ENCODE measurements at regions not wholly inside any gene's neighbourhood (a gene's known extent, or its start where the extent isn't known, plus 50 kb on each side); places are given as distances from the start of the nearest gene placed in this dataset.

DNA sequence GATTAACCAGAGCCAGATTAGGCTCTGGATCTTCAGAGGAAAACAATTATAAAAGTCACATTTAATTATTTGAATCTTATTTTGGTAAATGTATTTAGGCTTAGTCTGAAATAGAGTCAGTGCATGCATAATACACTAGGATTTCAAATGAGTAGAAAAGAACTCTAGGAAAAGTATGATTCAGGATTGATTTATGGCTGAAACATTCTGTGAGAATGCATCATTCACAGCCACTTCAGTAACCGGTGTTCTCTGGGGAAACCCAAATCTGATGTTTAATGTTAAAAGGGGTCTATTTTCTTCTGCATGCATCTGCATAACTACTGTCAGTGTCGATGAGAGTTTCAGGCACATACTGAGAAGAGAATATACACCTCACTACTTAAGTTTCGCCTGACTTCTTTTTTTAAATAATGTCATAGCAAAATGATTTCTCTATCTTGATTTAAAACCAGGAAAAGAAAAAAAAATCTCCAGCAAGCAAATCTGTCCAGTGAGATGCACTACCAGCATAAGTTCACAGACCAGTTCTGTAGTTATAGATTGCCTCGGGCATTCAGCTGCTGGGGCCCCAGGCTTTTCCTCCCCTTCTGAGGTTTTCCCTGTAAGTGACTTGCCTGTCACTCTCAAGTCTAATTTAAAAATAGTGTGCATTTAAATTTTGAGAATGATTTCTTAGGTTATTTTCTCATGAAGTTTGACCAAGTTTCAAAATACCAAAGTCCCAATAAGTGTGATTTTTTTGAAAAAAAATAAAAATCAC, 501.5 kb downstream of the NR4A2 start:
- FAIRE-seq (no peak), DNase-seq (ENCODE audit: insufficient read length, low spot score) (no peak)

GRCh38 chr2:155830351-155830750, 502.2 kb downstream of the NR4A2 start:
- FAIRE-seq (no peak), DNase-seq (ENCODE audit: insufficient read length, low spot score) (no peak)

- no peak for FAIRE-seq
These were observed 506.6 kb downstream of the NR4A2 start for GRCh38 chr2:155825876-155826275.

GRCh38 chr2:155815851-155816250, 516.7 kb downstream of the NR4A2 start:
- no peak for DNase-seq (ENCODE audit: insufficient read length, low spot score)
- FAIRE-seq = no peak

More at GRCh38 chr2:155825876-155826275, 506.6 kb downstream of the NR4A2 start:
- DNase-seq (ENCODE audit: insufficient read length, low spot score) = no peak

- FAIRE-seq (no peak), DNase-seq (ENCODE audit: insufficient read length, low spot score) (no peak)
These were observed 517.2 kb downstream of the NR4A2 start for GRCh38 chr2:155815275-155815674.

- DNase-seq (ENCODE audit: insufficient read length, low spot score) (no peak), FAIRE-seq (no peak)
These were observed 522.1 kb downstream of the NR4A2 start for GRCh38 chr2:155810411-155810810.

- no peak for DNase-seq (ENCODE audit: insufficient read length, low spot score)
- FAIRE-seq = no peak
These were observed 529.6 kb downstream of the NR4A2 start for GRCh38 chr2:155802888-155803287.

GRCh38 chr2:155792666-155793065, 539.9 kb downstream of the NR4A2 start:
- FAIRE-seq = no peak
- no peak for DNase-seq (ENCODE audit: insufficient read length, low spot score)

GRCh38 chr2:155770516-155770915, 562.0 kb downstream of the NR4A2 start:
- DNase-seq (ENCODE audit: insufficient read length, low spot score) (no peak), FAIRE-seq (no peak)

- FAIRE-seq (no peak), DNase-seq (ENCODE audit: insufficient read length, low spot score) (no peak)
These were observed 566.0 kb downstream of the NR4A2 start for GRCh38 chr2:155766342-155767115.

DNA sequence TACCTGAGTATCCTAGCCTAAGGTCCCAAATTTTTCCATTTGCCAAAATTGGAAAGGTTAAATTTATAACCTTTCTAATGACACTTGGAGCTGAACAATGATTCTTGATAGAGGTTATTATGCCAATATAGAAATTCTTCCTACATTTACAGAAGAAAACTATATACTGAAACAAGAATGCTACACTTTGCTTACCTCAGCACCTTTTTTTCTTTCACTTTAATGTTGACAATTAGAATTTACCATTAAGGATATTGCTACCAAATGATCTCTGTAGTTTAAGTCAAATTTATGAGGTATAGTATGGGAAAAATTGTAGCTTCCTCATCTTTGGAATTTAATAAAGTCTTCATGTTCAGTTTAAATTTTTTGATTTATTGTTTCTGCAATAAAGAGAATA, 577.0 kb downstream of the NR4A2 start:
- DNase-seq (ENCODE audit: insufficient read length, low spot score) = no peak
- no peak for FAIRE-seq

GRCh38 chr2:155748131-155748530, 584.4 kb downstream of the NR4A2 start:
- no peak for FAIRE-seq

DNA sequence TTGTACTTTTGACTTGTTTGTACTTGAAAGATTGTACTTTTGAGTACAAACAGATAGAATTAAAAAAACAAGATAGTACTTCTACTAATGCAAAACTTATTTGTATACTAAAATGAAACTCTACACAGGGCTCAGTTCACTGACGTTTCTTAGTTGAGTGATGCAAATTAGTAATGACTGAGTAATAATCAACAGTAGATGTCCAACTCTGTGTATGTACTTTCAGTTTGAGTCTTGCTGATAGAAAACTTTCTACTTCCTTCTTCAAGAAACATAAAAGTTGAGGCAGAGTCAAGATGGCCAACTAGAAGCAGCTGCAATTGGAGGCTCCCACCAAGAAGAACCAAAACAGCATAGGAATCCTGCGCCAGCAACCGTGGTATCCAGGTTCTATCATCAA, 585.0 kb downstream of the NR4A2 start:
- DNase-seq (ENCODE audit: insufficient read length, low spot score) (no peak), FAIRE-seq (no peak)

More at GRCh38 chr2:155748131-155748530, 584.4 kb downstream of the NR4A2 start:
- DNase-seq (ENCODE audit: insufficient read length, low spot score) = no peak

DNA sequence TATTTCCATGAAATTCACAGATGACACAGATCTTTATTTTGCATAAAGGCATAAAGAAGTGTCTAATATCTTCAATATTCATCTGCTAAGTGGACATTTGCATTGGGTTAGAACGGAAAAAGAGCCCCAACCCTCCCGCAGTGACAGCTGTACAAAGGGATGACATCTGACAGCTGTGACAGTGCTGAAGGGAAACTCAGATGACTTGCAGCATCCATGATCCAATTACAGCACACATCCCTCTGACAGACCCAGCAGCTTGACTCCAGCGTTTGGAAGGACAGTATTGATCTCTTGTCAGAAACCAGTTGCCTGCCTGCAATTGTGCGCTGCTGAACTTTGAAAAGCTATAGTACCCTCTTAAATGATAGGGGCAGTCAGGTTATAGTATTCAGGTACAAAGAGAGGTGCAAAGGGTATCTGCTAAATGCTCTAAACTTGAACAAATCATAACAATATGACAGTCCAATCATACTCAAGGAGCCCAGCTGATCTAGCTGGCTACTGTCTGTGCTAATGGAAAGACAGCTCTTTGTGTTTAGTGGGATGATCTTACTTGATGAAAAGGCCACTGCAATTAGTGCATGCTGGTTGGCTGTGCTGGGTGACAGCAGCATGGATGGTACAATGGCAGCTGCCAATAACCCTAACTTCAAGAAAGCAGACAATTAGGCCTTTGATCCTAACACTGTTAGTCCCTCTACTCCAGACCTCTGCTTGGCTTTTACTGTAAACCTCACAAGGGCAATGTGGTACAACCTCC, 599.2 kb downstream of the NR4A2 start:
- DNase-seq (ENCODE audit: insufficient read length, low spot score) (no peak), FAIRE-seq (no peak)

DNA sequence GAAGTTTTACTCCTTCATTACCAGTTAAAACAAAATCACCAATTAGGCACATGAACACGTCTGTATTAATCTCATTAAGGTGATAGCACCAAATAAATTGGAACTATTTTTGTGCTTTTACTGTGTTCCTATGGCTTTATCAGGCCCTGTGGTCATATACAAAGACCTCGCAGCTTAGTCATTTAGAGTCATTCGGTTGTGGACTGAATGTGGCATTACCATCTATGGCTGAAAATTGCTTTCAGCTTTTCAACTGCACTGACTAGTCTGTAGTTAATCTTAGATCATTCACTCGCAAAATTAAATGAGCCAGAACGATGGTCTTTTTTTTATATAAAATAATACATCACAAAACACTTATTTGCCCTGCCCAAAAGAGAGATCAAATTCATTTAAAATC, 601.7 kb downstream of the NR4A2 start:
- DNase-seq (ENCODE audit: insufficient read length, low spot score) = no peak
- FAIRE-seq = no peak

GRCh38 chr2:155727187-155727895, 605.2 kb downstream of the NR4A2 start:
- FAIRE-seq = no peak

GRCh38 chr2:155722290-155722689, 610.2 kb downstream of the NR4A2 start:
- no peak for FAIRE-seq
- DNase-seq (ENCODE audit: insufficient read length, low spot score) = no peak

More at GRCh38 chr2:155727187-155727895, 605.2 kb downstream of the NR4A2 start:
- DNase-seq (ENCODE audit: insufficient read length, low spot score) = no peak

GRCh38 chr2:155715705-155716104, 616.8 kb downstream of the NR4A2 start:
- no peak for DNase-seq (ENCODE audit: insufficient read length, low spot score)
- no peak for FAIRE-seq

DNA sequence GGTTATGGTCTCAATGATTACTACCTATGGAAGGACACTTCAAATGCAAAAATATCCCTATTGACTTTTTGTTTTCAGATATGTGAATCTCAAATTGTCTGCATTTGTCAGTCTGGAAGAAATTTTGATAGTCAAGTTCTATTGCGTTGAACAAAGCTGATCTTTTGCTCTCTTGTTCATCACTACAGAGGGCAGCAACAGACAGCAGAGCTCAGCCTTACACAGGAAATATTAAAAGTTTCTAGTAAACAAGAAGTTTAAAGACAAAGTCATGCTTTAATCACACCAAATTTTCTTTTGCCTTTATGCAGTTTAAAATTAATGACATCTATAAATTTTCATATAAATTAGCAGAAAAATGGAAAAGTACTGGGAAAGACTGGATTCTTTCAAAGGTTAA, 617.5 kb downstream of the NR4A2 start:
- DNase-seq (ENCODE audit: insufficient read length, low spot score) (no peak), FAIRE-seq (no peak)

DNA sequence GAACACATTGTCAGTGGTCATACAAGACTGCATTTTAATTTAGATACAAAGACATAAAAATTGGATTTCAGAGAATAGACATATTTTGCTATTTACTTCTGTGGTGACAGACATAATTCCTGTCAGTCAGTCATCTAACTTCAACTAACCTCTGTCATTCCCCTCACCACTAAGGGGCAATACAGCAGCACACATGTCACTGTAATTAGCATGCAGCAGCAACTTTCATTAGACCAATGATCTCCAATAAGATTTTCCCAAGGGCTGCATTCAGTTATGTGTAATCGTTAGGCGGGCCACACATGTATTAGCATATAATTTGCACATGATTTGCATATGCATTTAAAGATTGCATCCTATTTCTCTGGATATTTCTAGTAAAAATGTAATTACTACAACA, 624.5 kb downstream of the NR4A2 start:
- FAIRE-seq = peak; percentile 51
- DNase-seq (ENCODE audit: insufficient read length, low spot score) = no peak

DNA sequence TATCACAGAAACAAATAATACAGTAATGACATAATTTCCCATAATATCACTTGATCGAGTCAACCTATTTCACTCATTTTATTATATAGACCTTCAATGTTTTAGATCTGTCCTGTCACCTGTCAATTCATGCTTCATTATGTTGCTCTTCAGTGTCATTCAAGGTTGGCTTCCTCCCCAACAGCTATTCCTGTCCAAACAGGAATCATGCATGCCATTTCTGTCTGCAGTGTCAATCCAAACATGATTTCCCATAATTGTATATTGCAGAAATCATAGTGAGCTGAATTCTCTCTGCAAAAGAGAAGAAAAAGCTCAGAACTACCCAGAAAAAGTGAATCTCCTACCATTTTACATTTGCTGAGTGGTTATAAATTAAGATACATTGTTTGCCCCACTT, 628.6 kb downstream of the NR4A2 start:
- FAIRE-seq = no peak
- no peak for DNase-seq (ENCODE audit: insufficient read length, low spot score)
